Stomach (tissue), 8 donors: ENCODE measurements at regions not wholly inside any gene's neighbourhood (a gene's known extent, or its start where the extent isn't known, plus 50 kb on each side); places are given as distances from the start of the nearest gene placed in this dataset.
"Not testable (repeated sequence)": the region's sequence is repeated elsewhere in the genome, so short reads cannot be mapped to it uniquely, and the experiment has no call there.

ENCODE experiments used
- DNase-seq, 2 donors: peaks; one replicate each; pipeline versions ENCODE4 v3.0.0 to v3.0.0-alpha.2; 2013 to 2019
- H3K27ac ChIP-seq, 5 donors: fragments of 200-600 bp in 4 of 5; sonication (generic) in 4 of 5; one replicate each; pipeline ENCODE4 v1.5.1; 2013 to 2019; ENCODE audit warnings: mild to moderate bottlenecking in 1 of 5, moderate library complexity in 1 of 5
- H3K27me3 ChIP-seq, 3 donors: fragments of 200-600 bp; sonication (generic); one replicate each; pipeline ENCODE4 v1.5.1; 2017 to 2019; ENCODE audit warnings: mixed run types in 1 of 3
- H3K36me3 ChIP-seq, 4 donors: fragments of 200-600 bp; sonication (generic); 1 replicate in 3 of 4; 2 replicates in 1 of 4; pipeline ENCODE4 v1.5.1; 2016 to 2019
- H3K4me1 ChIP-seq, 4 donors: fragments of 200-600 bp; sonication (generic); one replicate each; pipeline ENCODE4 v1.5.1; 2016 to 2019
- H3K4me3 ChIP-seq, 4 donors: fragments of 200-600 bp; sonication (generic) in 3 of 4; one replicate each; pipeline ENCODE4 v1.5.1; 2016 to 2019; ENCODE audit warnings: mild to moderate bottlenecking in 1 of 4
- H3K9me3 ChIP-seq, 4 donors: fragments of 200-600 bp; sonication (generic); one replicate each; pipeline ENCODE4 v1.5.1; 2016 to 2019
- EP300 ChIP-seq: sonication (generic); formaldehyde crosslinking; IDR thresholded peaks from one replicate; pipeline ENCODE4 v1.6.1; 2017; ENCODE audit warnings: antibody characterized with exemption
- POLR2A ChIP-seq, 4 donors: fragments of 450-650 bp; IDR thresholded peaks; one replicate each; pipeline ENCODE4 v1.6.1; 2016; ENCODE audit warnings: antibody characterized with exemption in 4 of 4, control low read depth in 2 of 4, mild to moderate bottlenecking in 1 of 4, moderate library complexity in 1 of 4
- POLR2AphosphoS5 ChIP-seq, 3 donors: sonication (generic); formaldehyde crosslinking; IDR thresholded peaks; one replicate each; pipeline ENCODE4 v1.6.1; 2016; ENCODE audit warnings: antibody characterized with exemption in 3 of 3
- WGBS, 5 donors: extraction: QIAGEN DNeasy Blood & Tissue Kit in 3 of 5; methylation state at CpG; one replicate each; pipeline versions ENCODE4 v1.1.5 to v1.1.7; 2013 to 2018; 5-methylcytosine and 5-hydroxymethylcytosine counted together
- intact Hi-C: fragments of 100-400 bp; cut with DNase I; formaldehyde crosslinking; loops from one replicate; pipeline ENCODE4 v1.15.1; 2023; ENCODE audit warnings: low total_unique reads
- TF ChIP-seq, protein P1 (sequence below), 7 experiments: fragments of 450-650 bp in 4 of 7; fragments of 200-600 bp in 3 of 7; sonication (generic) in 3 of 7; IDR thresholded peaks; one replicate each; pipeline ENCODE4 v1.5.1; 2016 to 2019; ENCODE audit warnings: antibody characterized with exemption in 7 of 7, control low read depth in 2 of 7, mild to moderate bottlenecking in 1 of 7
- donor health status: healthy with polysubstance abuse.
- donor health status: Bipolar disorder and iron deficiency.
- donor health status: healthy.

DNA sequence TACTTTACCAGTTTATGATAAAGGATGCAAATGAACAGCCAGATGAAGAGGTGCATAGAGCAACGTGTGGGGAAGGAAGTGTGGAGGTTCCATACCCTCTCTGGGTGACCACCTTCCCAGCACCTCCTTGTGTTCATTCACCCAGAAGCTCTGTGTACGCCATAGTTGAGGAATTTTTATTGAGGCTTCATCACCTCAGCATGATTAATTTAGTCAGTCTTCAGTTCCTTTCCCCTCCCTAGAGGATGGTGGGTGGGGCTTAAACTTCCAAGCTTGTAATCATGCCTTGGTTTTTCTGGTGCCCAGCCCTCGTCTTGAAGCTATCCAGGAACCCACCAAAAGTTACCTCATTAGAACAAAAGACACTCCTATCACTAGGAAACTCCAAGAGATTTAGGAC is 162.7 kb downstream of the PLCE1 start:
- Histone ChIP-seq H3K36me3 (no peaks in the 10 kb centered on the region), H3K27me3 (no peaks in the 10 kb centered on the region), H3K4me3 (no peak overlapping the region), H3K4me1 (peaks cover 0 to 8% (median 0%) of the 10 kb centered on the region in 4 donors), H3K27ac (no peak overlapping the region), H3K9me3 (no peaks in the 10 kb centered on the region)
- DNase-seq, result no peak
- TF ChIP-seq POLR2A (IDR thresholded peaks at IDR 0.05), result no peak
- no peak for TF ChIP-seq POLR2AphosphoS5 (IDR thresholded peaks at IDR 0.05)
- TF ChIP-seq, protein P1, sequence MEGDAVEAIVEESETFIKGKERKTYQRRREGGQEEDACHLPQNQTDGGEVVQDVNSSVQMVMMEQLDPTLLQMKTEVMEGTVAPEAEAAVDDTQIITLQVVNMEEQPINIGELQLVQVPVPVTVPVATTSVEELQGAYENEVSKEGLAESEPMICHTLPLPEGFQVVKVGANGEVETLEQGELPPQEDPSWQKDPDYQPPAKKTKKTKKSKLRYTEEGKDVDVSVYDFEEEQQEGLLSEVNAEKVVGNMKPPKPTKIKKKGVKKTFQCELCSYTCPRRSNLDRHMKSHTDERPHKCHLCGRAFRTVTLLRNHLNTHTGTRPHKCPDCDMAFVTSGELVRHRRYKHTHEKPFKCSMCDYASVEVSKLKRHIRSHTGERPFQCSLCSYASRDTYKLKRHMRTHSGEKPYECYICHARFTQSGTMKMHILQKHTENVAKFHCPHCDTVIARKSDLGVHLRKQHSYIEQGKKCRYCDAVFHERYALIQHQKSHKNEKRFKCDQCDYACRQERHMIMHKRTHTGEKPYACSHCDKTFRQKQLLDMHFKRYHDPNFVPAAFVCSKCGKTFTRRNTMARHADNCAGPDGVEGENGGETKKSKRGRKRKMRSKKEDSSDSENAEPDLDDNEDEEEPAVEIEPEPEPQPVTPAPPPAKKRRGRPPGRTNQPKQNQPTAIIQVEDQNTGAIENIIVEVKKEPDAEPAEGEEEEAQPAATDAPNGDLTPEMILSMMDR (IDR thresholded peaks at IDR 0.05), result no peak
- intact Hi-C loops, result no loop called here
- WGBS, 5 donors, result 78 to 86% (median 83%) methylated on average over 3 of the region's 3 CpGs

DNA sequence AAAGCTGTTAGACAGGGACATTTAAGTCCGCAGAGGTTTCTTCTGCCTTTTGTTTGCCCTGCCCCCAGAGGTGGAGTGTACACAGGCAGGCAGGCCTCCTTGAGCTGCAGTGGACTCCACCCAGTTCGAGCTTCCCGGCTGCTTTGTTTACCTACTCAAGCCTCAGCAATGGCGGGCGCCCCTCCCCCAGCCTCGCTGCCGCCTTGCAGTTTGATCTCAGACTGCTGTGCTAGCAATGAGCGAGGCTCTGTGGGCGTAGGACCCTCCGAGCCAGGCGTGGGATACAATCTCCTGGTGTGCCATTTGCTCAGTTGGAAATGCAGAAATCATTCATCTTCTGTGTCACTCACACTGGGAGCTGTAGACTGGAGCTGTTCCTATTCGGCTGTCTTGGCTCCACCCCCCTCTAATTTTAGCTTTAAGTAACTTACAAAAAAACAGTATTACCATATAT is 171.5 kb downstream of the PLCE1 start:
- H3K27me3 ChIP-seq, intact Hi-C loops, H3K27ac ChIP-seq, DNase-seq, H3K36me3 ChIP-seq, H3K9me3 ChIP-seq, H3K4me1 ChIP-seq, H3K4me3 ChIP-seq: not testable (repeated sequence)
- WGBS, 5 donors, result 69 to 85% (median 74%) methylated on average over 8 to 12 of the region's 12 CpGs

DNA sequence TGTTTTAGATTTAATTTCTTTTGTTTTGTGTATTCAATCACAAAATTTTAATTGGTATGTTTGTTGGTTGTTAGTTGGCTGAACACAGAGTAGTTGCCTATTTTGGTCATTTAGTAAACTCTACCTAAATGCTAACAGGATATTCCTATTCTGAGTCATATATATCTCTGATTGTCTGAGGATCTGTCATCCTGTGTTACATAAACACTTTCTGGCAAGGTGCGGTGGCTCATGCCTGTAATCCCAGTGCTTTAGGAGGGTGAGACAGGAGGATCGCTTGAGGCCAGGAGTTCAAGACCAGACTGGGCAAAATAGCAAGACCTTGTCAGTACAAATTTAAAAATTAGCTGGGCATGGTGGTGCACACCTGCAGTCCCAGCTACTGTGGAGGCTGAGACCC is 178.6 kb downstream of the PLCE1 start:
- TF ChIP-seq POLR2A (IDR thresholded peaks at IDR 0.05) (no peak), POLR2AphosphoS5 (IDR thresholded peaks at IDR 0.05) (no peak), EP300 (no peak)
- TF ChIP-seq, protein P1 (IDR thresholded peaks at IDR 0.05), result no peak
- Histone ChIP-seq H3K27me3 (no peaks in the 10 kb centered on the region), H3K4me3 (no peak overlapping the region), H3K9me3 (no peaks in the 10 kb centered on the region), H3K27ac (peak overlapping the region in 2 of 5 donors; percentile 0 to 22), H3K36me3 (peaks cover 0 to 14% (median 5%) of the 10 kb centered on the region in 4 donors), H3K4me1 (peaks cover 0 to 5% (median 0%) of the 10 kb centered on the region in 4 donors)
- 91 to 98% (median 94%) methylated on average over 2 of the region's 2 CpGs for WGBS, 5 donors
- intact Hi-C loops, result no loop called here
- DNase-seq, result no peak

DNA sequence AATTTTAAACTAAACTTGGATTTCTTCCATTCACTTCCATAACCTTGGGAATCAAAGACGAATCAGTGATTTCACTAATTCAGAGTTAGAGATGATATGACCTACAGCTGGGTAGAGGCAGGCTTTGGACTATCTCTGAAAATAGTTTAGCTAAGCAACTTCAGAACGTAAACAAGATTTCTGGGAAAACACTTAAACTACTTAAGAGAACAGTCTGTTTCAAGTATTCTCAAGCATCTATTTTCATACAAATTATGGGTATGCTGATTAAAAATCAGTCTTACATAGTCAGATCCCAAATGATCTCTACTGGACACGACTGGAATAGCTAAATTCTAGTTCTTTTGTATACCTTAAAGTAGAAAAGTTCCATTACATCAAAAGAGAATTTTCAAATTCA is 179.9 kb downstream of the PLCE1 start:
- Histone ChIP-seq H3K4me3 (no peak overlapping the region), H3K27me3 (no peaks in the 10 kb centered on the region), H3K27ac (peak overlapping the region in 2 of 5 donors; percentile 9 to 22), H3K36me3 (peaks cover 0 to 14% (median 5%) of the 10 kb centered on the region in 4 donors), H3K9me3 (no peaks in the 10 kb centered on the region), H3K4me1 (peaks cover 0 to 12% (median 0%) of the 10 kb centered on the region in 4 donors)
- intact Hi-C loops, result no loop called here
- TF ChIP-seq, protein P1 (IDR thresholded peaks at IDR 0.05), result no peak
- no peak for TF ChIP-seq EP300
- no peak for TF ChIP-seq POLR2AphosphoS5 (IDR thresholded peaks at IDR 0.05)
- TF ChIP-seq POLR2A (IDR thresholded peaks at IDR 0.05), result no peak
- 60 to 74% (median 68%) methylated on average over 3 of the region's 3 CpGs for WGBS, 5 donors
- no peak for DNase-seq

DNA sequence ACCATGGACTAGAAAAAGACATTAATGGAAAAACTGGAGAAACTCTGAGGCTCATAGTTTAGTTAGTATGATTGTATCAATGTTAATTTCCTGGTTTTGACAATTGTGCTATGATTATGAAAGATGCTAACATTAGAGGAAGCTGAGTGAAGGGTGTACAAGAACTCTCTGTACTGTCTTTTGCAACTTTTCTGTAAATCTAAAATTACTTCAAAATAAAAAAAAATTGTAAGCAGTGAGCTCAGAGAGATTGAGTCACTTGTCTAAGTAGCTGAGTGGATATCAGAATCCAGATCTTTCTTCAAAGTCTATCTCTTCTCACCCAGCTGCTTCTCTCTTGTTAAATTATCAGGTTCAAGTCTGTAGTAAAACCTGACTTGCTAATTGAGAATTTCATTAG is 181.1 kb downstream of the PLCE1 start:
- no peaks in the 10 kb centered on the region for H3K27me3 ChIP-seq
- DNase-seq, result no peak
- peaks cover 0 to 14% (median 5%) of the 10 kb centered on the region in 4 donors for H3K36me3 ChIP-seq
- intact Hi-C loops, result no loop called here
- no peak overlapping the region for H3K27ac ChIP-seq
- peaks cover 0 to 16% (median 0%) of the 10 kb centered on the region in 4 donors for H3K4me1 ChIP-seq
- no peak overlapping the region for H3K4me3 ChIP-seq
- TF ChIP-seq EP300, result no peak
- no peak for TF ChIP-seq POLR2A (IDR thresholded peaks at IDR 0.05)
- TF ChIP-seq, protein P1 (IDR thresholded peaks at IDR 0.05), result no peak
- TF ChIP-seq POLR2AphosphoS5 (IDR thresholded peaks at IDR 0.05), result no peak
- no peaks in the 10 kb centered on the region for H3K9me3 ChIP-seq
